ENCODE measurements at regions not wholly inside any gene's neighbourhood (a gene's known extent, or its start where the extent isn't known, plus 50 kb on each side); places are given as distances from the start of the nearest gene placed in this dataset.

GRCh38 chr3:132242790-132243189 is 74.4 kb upstream of the ACP3 start:
- no peak for TF ChIP-seq CTCF (IDR thresholded peaks at IDR 0.05; ENCODE audit: insufficient read depth, low read length, missing control alignments)
- ChIA-PET POLR2A (no interaction called here), CTCF (interaction anchor here (1.2 to 1.4 kb wide), 2 partner anchors 10 to 109 kb away, joined by 3 to 4 read pairs; no protein-coding TSS in a partner anchor)
- no peak for DNase-seq (ENCODE audit: low read depth, low spot score)
- no peak overlapping the region for H3K4me3 ChIP-seq (ENCODE audit: low read depth, low read length)

- no peak for TF ChIP-seq CTCF (IDR thresholded peaks at IDR 0.05; ENCODE audit: insufficient read depth, low read length, missing control alignments)
- no peak overlapping the region for H3K4me3 ChIP-seq (ENCODE audit: low read depth, low read length)
- POLR2A ChIA-PET = no interaction called here
- CTCF ChIA-PET = interaction anchor here (0.9 to 7.4 kb wide), 5 partner anchors 13 to 154 kb away, joined by 3 to 86 read pairs (median 4); no protein-coding TSS in a partner anchor
- no peak for DNase-seq (ENCODE audit: low read depth, low spot score)
These were observed 71.6 kb upstream of the ACP3 start for GRCh38 chr3:132245552-132246142.

GRCh38 chr3:132246212-132246611 is 71.0 kb upstream of the ACP3 start:
- H3K4me3 ChIP-seq (ENCODE audit: low read depth, low read length) = no peak overlapping the region
- DNase-seq (ENCODE audit: low read depth, low spot score) = no peak
- ChIA-PET POLR2A (no interaction called here), CTCF (interaction anchor here (0.9 to 7.4 kb wide), 3 partner anchors 97 to 153 kb away, joined by 3 to 86 read pairs (median 4); no protein-coding TSS in a partner anchor)
- TF ChIP-seq CTCF (IDR thresholded peaks at IDR 0.05; ENCODE audit: insufficient read depth, low read length, missing control alignments) = no peak

- ChIA-PET CTCF (interaction anchor here (0.9 to 7.4 kb wide), 3 partner anchors 9 to 151 kb away, joined by 3 to 86 read pairs (median 5); no protein-coding TSS in a partner anchor), POLR2A (no interaction called here)
- no peak for TF ChIP-seq CTCF (IDR thresholded peaks at IDR 0.05; ENCODE audit: insufficient read depth, low read length, missing control alignments)
- no peak overlapping the region for H3K4me3 ChIP-seq (ENCODE audit: low read depth, low read length)
- no peak for DNase-seq (ENCODE audit: low read depth, low spot score)
These were observed 70.0 kb upstream of the ACP3 start for GRCh38 chr3:132247211-132247610.

- POLR2A ChIA-PET = interaction anchor here (0.6 kb wide), 1 partner anchor 84 kb away, joined by 3 read pairs; no protein-coding TSS in a partner anchor
- CTCF ChIA-PET = interaction anchor here (0.8 to 7.4 kb wide), 6 partner anchors 8 to 152 kb away, joined by 3 to 86 read pairs (median 4); no protein-coding TSS in a partner anchor
- no peak for DNase-seq (ENCODE audit: low read depth, low spot score)
These were observed 68.7 kb upstream of the ACP3 start for GRCh38 chr3:132248490-132248889.

More at GRCh38 chr3:132248490-132248889, 68.7 kb upstream of the ACP3 start:
- no peak for TF ChIP-seq CTCF (IDR thresholded peaks at IDR 0.05; ENCODE audit: insufficient read depth, low read length, missing control alignments)
- no peak overlapping the region for H3K4me3 ChIP-seq (ENCODE audit: low read depth, low read length)

Data from AG04449 (cell line).